ENCODE measurements at regions not wholly inside any gene's neighbourhood (a gene's known extent, or its start where the extent isn't known, plus 50 kb on each side); places are given as distances from the start of the nearest gene placed in this dataset.
"Not testable (repeated sequence)": the region's sequence is repeated elsewhere in the genome, so short reads cannot be mapped to it uniquely, and the experiment has no call there.

GRCh38 chr2:186136860-186137259, 349.2 kb upstream of the ZC3H15 start:
- no peak overlapping the region for H3K4me3 ChIP-seq (replicated peaks in 1 of 2; ENCODE audit: low read depth in 2 of 2, low read length in 2 of 2)
- DNase-seq (ENCODE audit: low read depth in 2 of 2) = peak in 1 of 2 donors; percentile 2
- no peak for TF ChIP-seq CTCF (IDR thresholded peaks at IDR 0.05; ENCODE audit: low read depth, low read length)

DNA sequence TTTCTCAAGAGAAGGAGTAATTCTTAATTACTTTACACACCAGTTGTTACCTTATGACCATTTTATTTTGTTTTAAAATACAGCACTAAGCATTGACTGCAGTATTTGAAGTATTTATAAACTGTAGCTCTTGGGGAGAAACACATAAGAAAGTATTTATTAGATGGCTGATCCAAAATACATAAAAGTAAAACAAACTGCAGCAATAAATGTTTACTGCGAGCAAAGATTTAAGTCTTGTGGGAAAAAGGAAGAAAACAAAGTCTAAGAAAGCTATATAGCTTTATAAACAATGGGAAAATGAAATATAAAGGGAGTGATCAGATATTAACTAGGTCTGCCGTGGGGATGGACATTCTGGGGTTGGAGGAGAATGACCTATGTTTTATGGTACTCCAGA, 347.2 kb upstream of the ZC3H15 start:
- TF ChIP-seq CTCF (IDR thresholded peaks at IDR 0.05; ENCODE audit: low read depth, low read length) = no peak
- H3K4me3 ChIP-seq (replicated peaks in 1 of 2; ENCODE audit: low read depth in 2 of 2, low read length in 2 of 2) = no peak overlapping the region
- DNase-seq (ENCODE audit: low read depth in 2 of 2) = no peak

- TF ChIP-seq CTCF (IDR thresholded peaks at IDR 0.05; ENCODE audit: low read depth, low read length) = no peak
- no peak for DNase-seq (ENCODE audit: low read depth in 2 of 2)
- no peak overlapping the region for H3K4me3 ChIP-seq (replicated peaks in 1 of 2; ENCODE audit: low read depth in 2 of 2, low read length in 2 of 2)
Observed at GRCh38 chr2:186159101-186159500, 327.0 kb upstream of the ZC3H15 start.

DNA sequence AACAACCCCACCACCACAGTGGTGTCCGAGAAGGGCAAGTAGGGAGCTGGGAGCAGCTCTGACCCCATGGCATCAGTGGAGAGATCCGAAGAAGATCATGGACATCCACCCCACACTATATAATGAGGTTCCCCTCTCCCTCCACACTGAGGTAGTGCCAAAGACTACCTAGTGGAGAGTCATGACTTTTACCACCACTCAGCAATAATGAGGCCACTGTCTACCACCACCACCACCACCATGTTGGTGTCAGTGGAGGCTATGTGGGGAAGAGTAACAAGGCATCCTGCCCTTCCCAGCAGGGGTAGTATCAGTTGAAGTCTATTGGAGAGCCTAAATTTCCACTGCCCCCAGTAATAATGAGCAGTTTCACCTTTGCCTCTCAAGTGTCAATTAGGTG, 321.7 kb upstream of the ZC3H15 start:
- TF ChIP-seq CTCF (IDR thresholded peaks at IDR 0.05; ENCODE audit: low read depth, low read length) = no peak
- DNase-seq (ENCODE audit: low read depth in 2 of 2) = no peak
- H3K4me3 ChIP-seq (replicated peaks in 1 of 2; ENCODE audit: low read depth in 2 of 2, low read length in 2 of 2) = no peak overlapping the region

GRCh38 chr2:186170693-186171092, 315.4 kb upstream of the ZC3H15 start:
- TF ChIP-seq CTCF (IDR thresholded peaks at IDR 0.05; ENCODE audit: low read depth, low read length) = no peak
- H3K4me3 ChIP-seq (replicated peaks in 1 of 2; ENCODE audit: low read depth in 2 of 2, low read length in 2 of 2) = no peak overlapping the region
- no peak for DNase-seq (ENCODE audit: low read depth in 2 of 2)

GRCh38 chr2:186181625-186182024, 304.4 kb upstream of the ZC3H15 start:
- no peak for TF ChIP-seq CTCF (IDR thresholded peaks at IDR 0.05; ENCODE audit: low read depth, low read length)
- H3K4me3 ChIP-seq (replicated peaks in 1 of 2; ENCODE audit: low read depth in 2 of 2, low read length in 2 of 2) = no peak overlapping the region
- DNase-seq (ENCODE audit: low read depth in 2 of 2) = peak in 1 of 2 donors; percentile 36

DNA sequence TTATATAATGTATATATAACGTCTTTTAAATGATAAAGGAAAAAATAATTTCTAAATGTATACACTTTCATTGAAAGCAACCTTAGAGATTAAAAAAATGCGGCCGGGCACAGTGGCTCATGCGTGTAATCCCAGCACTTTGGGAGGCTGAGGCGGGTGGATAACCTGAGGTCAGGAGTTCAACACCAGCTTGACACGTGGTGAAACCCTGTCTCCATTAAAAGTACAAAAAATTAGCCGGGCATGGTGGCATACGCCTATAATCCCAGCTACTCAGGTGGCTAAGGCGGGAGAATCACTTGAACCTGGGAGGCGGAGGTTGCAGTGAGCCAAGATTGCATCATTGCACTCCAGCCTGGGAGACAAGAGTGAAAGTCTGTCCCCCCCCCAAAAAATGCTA, 303.7 kb upstream of the ZC3H15 start:
- H3K4me3 ChIP-seq (replicated peaks in 1 of 2; ENCODE audit: low read depth in 2 of 2, low read length in 2 of 2); DNase-seq (ENCODE audit: low read depth in 2 of 2): not testable (repeated sequence)
